ENCODE measurements at regions not wholly inside any gene's neighbourhood (a gene's known extent, or its start where the extent isn't known, plus 50 kb on each side); places are given as distances from the start of the nearest gene placed in this dataset.
A peak's percentile ranks its signal among the peaks of the same experiment; 100 is the strongest.

GRCh38 chr12:113766131-113766878, 199.8 kb downstream of the RBM19 start:
- DNase-seq = no peak
- intact Hi-C loops (cut with DNase I) = no loop called here

GRCh38 chr12:113764661-113765060, 201.5 kb downstream of the RBM19 start:
- intact Hi-C loops (cut with DNase I) = no loop called here
- DNase-seq = no peak

GRCh38 chr12:113762882-113763816, 203.0 kb downstream of the RBM19 start:
- intact Hi-C loops (cut with DNase I) = no loop called here
- no peak for DNase-seq

- no peak for DNase-seq
- intact Hi-C loops (cut with DNase I) = no loop called here
These were observed 203.8 kb downstream of the RBM19 start for GRCh38 chr12:113762155-113762881.

GRCh38 chr12:113759135-113759534, 207.0 kb downstream of the RBM19 start:
- DNase-seq = no peak
- intact Hi-C loops (cut with DNase I) = no loop called here

GRCh38 chr12:113758165-113758924, 207.8 kb downstream of the RBM19 start:
- DNase-seq = no peak
- intact Hi-C loops (cut with DNase I) = no loop called here

GRCh38 chr12:113757221-113758002, 208.7 kb downstream of the RBM19 start:
- DNase-seq = peak in 5 of 10 donors; percentile 18 to 85 (median 38)
- intact Hi-C loops (cut with DNase I) = no loop called here

GRCh38 chr12:113756609-113757008, 209.5 kb downstream of the RBM19 start:
- intact Hi-C loops (cut with DNase I) = no loop called here
- no peak for DNase-seq

GRCh38 chr12:113755098-113755497, 211.0 kb downstream of the RBM19 start:
- intact Hi-C loops (cut with DNase I) = no loop called here
- no peak for DNase-seq

GRCh38 chr12:113751513-113751912, 214.6 kb downstream of the RBM19 start:
- intact Hi-C loops (cut with DNase I) = no loop called here
- no peak for DNase-seq

- DNase-seq = no peak
- intact Hi-C loops (cut with DNase I) = no loop called here
These were observed 216.7 kb downstream of the RBM19 start for GRCh38 chr12:113749433-113749815.

GRCh38 chr12:113748707-113749432, 217.3 kb downstream of the RBM19 start:
- intact Hi-C loops (cut with DNase I) = no loop called here
- no peak for DNase-seq

- DNase-seq = no peak
- intact Hi-C loops (cut with DNase I) = no loop called here
These were observed 219.1 kb downstream of the RBM19 start for GRCh38 chr12:113747017-113747416.

- intact Hi-C loops (cut with DNase I) = no loop called here
- no peak for DNase-seq
These were observed 221.2 kb downstream of the RBM19 start for GRCh38 chr12:113744802-113745395.

- no peak for DNase-seq
- intact Hi-C loops (cut with DNase I) = no loop called here
These were observed 223.3 kb downstream of the RBM19 start for GRCh38 chr12:113742801-113743200.

- intact Hi-C loops (cut with DNase I) = no loop called here
These were observed 225.4 kb downstream of the RBM19 start for GRCh38 chr12:113740699-113741098.

GRCh38 chr12:113735131-113735530, 231.0 kb downstream of the RBM19 start:
- intact Hi-C loops (cut with DNase I) = no loop called here
- DNase-seq = no peak

More at GRCh38 chr12:113740699-113741098, 225.4 kb downstream of the RBM19 start:
- DNase-seq = no peak

GRCh38 chr12:113734503-113734902, 231.6 kb downstream of the RBM19 start:
- intact Hi-C loops (cut with DNase I) = no loop called here
- DNase-seq = no peak

All from posterior cingulate gyrus (tissue), 11 donors.